Astrocyte of the hippocampus (primary cell): ENCODE measurements at regions not wholly inside any gene's neighbourhood (a gene's known extent, or its start where the extent isn't known, plus 50 kb on each side); places are given as distances from the start of the nearest gene placed in this dataset.
"Not testable (repeated sequence)": the region's sequence is repeated elsewhere in the genome, so short reads cannot be mapped to it uniquely, and the experiment has no call there.

Experiments
- DNase-seq: peaks from one replicate; pipeline ENCODE4 v3.0.0; 2011; ENCODE audit warnings: low read depth, low spot score

- not testable (repeated sequence) for DNase-seq
Observed at GRCh38 chr18:5830902-5831301, 64.4 kb downstream of the TMEM200C start.

- DNase-seq: no peak
Observed at GRCh38 chr18:5828913-5829312, 66.4 kb downstream of the TMEM200C start.

GRCh38 chr18:5825663-5826062 is 69.7 kb downstream of the TMEM200C start:
- no peak for DNase-seq

- no peak for DNase-seq
Observed at GRCh38 chr18:5824370-5824984, 70.8 kb downstream of the TMEM200C start.

- no peak for DNase-seq
Observed at GRCh38 chr18:5817816-5818215, 77.5 kb downstream of the TMEM200C start.

GRCh38 chr18:5806860-5807259 is 88.5 kb downstream of the TMEM200C start:
- no peak for DNase-seq

- no peak for DNase-seq
Observed at GRCh38 chr18:5787936-5788335, 107.4 kb downstream of the TMEM200C start.

GRCh38 chr18:5779922-5780321 is 115.4 kb downstream of the TMEM200C start:
- no peak for DNase-seq

- peak; percentile 51 for DNase-seq
Observed at GRCh38 chr18:5772306-5773105, 122.8 kb downstream of the TMEM200C start.

GRCh38 chr18:5771343-5771742 is 124.0 kb downstream of the TMEM200C start:
- no peak for DNase-seq

GRCh38 chr18:5770176-5770575 is 125.1 kb downstream of the TMEM200C start:
- DNase-seq: no peak

GRCh38 chr18:5768454-5768853 is 126.9 kb downstream of the TMEM200C start:
- no peak for DNase-seq

- peak; percentile 2 for DNase-seq
Observed at GRCh38 chr18:5759194-5759593, 136.1 kb downstream of the TMEM200C start.

GRCh38 chr18:5756823-5757222 is 138.5 kb downstream of the TMEM200C start:
- DNase-seq: no peak

GRCh38 chr18:5747678-5748077 is 147.6 kb downstream of the TMEM200C start:
- DNase-seq: no peak

- DNase-seq: peak; percentile 2
Observed at GRCh38 chr18:5746844-5747243, 148.5 kb downstream of the TMEM200C start.

GRCh38 chr18:5744659-5745058 is 150.7 kb downstream of the TMEM200C start:
- DNase-seq: no peak

- no peak for DNase-seq
Observed at GRCh38 chr18:5738526-5738925, 156.8 kb downstream of the TMEM200C start.

- DNase-seq: no peak
Observed at GRCh38 chr18:5732318-5732717, 163.0 kb downstream of the TMEM200C start.

GRCh38 chr18:5729983-5730699 is 165.2 kb downstream of the TMEM200C start:
- no peak for DNase-seq

GRCh38 chr18:5728531-5728930 is 166.8 kb downstream of the TMEM200C start:
- no peak for DNase-seq

- no peak for DNase-seq
Observed at GRCh38 chr18:5726011-5726410, 169.3 kb downstream of the TMEM200C start.

- no peak for DNase-seq
Observed at GRCh38 chr18:5721924-5722323, 173.4 kb downstream of the TMEM200C start.
